ENCODE measurements at regions not wholly inside any gene's neighbourhood (a gene's known extent, or its start where the extent isn't known, plus 50 kb on each side); places are given as distances from the start of the nearest gene placed in this dataset.

- DNase-seq: peak in 1 of 5 donors; percentile 6
- H3K27ac ChIP-seq: no peak overlapping the region
- no peaks in the 10 kb centered on the region for H3K36me3 ChIP-seq
- no peaks in the 10 kb centered on the region for H3K4me1 ChIP-seq (ENCODE audit: insufficient read depth)
- intact Hi-C loops (cut with DNase I): no loop called here
- TF ChIP-seq CTCF (IDR thresholded peaks at IDR 0.05) (no peak), EP300 (IDR thresholded peaks at IDR 0.05) (no peak), POLR2A (IDR thresholded peaks at IDR 0.05) (no peak)
- whole genome bisulfite sequencing, 3 donors: 18 to 39% (median 23%) methylated on average over 41 of the region's 41 CpGs
- no peak overlapping the region for H3K4me3 ChIP-seq
- H3K9me3 ChIP-seq: no peaks in the 10 kb centered on the region
- no peaks in the 10 kb centered on the region for H3K27me3 ChIP-seq
These were observed 74.6 kb downstream of the MRPL36 start for GRCh38 chr5:1724822-1725602.

- Histone ChIP-seq H3K4me3 (no peak overlapping the region), H3K9me3 (no peaks in the 10 kb centered on the region), H3K4me1 (ENCODE audit: insufficient read depth) (no peaks in the 10 kb centered on the region), H3K27me3 (no peaks in the 10 kb centered on the region), H3K36me3 (no peaks in the 10 kb centered on the region), H3K27ac (no peak overlapping the region)
- intact Hi-C loops (cut with DNase I): no loop called here
- peak in 1 of 5 donors; percentile 8 for DNase-seq
- no peak for TF ChIP-seq POLR2A (IDR thresholded peaks at IDR 0.05)
- TF ChIP-seq EP300 (IDR thresholded peaks at IDR 0.05): no peak
- TF ChIP-seq CTCF (IDR thresholded peaks at IDR 0.05): no peak
- 90 to 93% (median 90%) methylated on average over 19 to 21 of the region's 21 CpGs for WGBS, 3 donors
These were observed 75.4 kb downstream of the MRPL36 start for GRCh38 chr5:1723957-1724821.

- WGBS, 3 donors: 87 to 92% (median 90%) methylated on average over 7 of the region's 7 CpGs
- TF ChIP-seq POLR2A (IDR thresholded peaks at IDR 0.05) (no peak), CTCF (IDR thresholded peaks at IDR 0.05) (no peak), EP300 (IDR thresholded peaks at IDR 0.05) (no peak)
- Histone ChIP-seq H3K4me1 (ENCODE audit: insufficient read depth) (no peaks in the 10 kb centered on the region), H3K27ac (no peak overlapping the region), H3K36me3 (no peaks in the 10 kb centered on the region), H3K27me3 (no peaks in the 10 kb centered on the region), H3K9me3 (no peaks in the 10 kb centered on the region), H3K4me3 (no peak overlapping the region)
- intact Hi-C loops (cut with DNase I): no loop called here
- DNase-seq: no peak
These were observed 76.2 kb downstream of the MRPL36 start for GRCh38 chr5:1723476-1723875.

- Histone ChIP-seq H3K36me3 (no peaks in the 10 kb centered on the region), H3K27me3 (no peaks in the 10 kb centered on the region), H3K4me3 (no peak overlapping the region), H3K9me3 (no peaks in the 10 kb centered on the region), H3K27ac (no peak overlapping the region), H3K4me1 (ENCODE audit: insufficient read depth) (no peaks in the 10 kb centered on the region)
- 83 to 86% (median 85%) methylated on average over 13 of the region's 13 CpGs for WGBS, 3 donors
- intact Hi-C loops (cut with DNase I): no loop called here
- TF ChIP-seq CTCF (IDR thresholded peaks at IDR 0.05) (no peak), EP300 (IDR thresholded peaks at IDR 0.05) (no peak), POLR2A (IDR thresholded peaks at IDR 0.05) (no peak)
- no peak for DNase-seq
These were observed 76.8 kb downstream of the MRPL36 start for GRCh38 chr5:1722877-1723276.
